DND-41 (cell line): ENCODE measurements at regions not wholly inside any gene's neighbourhood (a gene's known extent, or its start where the extent isn't known, plus 50 kb on each side); places are given as distances from the start of the nearest gene placed in this dataset.
"Not testable (repeated sequence)": the region's sequence is repeated elsewhere in the genome, so short reads cannot be mapped to it uniquely, and the experiment has no call there.

Experiments used
- ATAC-seq: fragments of 200-7000 bp; cut with Tn5 transposase; 3 replicates; pipeline ENCODE4 v1.9.1; 2021; ENCODE audit warnings: low read depth; ENCODE audit not compliant: insufficient read depth
- DNase-seq: peaks from one replicate; pipeline ENCODE4 v3.0.0-alpha.2; 2020
- H2AFZ ChIP-seq: 2 replicates; pipeline ENCODE4 v1.6.0; 2012; ENCODE audit warnings: low read depth, low read length
- H3K27ac ChIP-seq: 2 replicates; pipeline ENCODE4 v1.5.1; 2012; ENCODE audit warnings: low read length, inconsistent platforms
- H3K27me3 ChIP-seq: fragments of 200-600 bp; sonication (generic); 2 replicates; pipeline ENCODE4 v1.6.0; 2012; ENCODE audit warnings: low read length, mild to moderate bottlenecking, inconsistent platforms; ENCODE audit not compliant: insufficient read depth, poor library complexity
- H3K36me3 ChIP-seq: 2 replicates; pipeline ENCODE4 v1.5.1; 2012; ENCODE audit warnings: low read length, inconsistent platforms; ENCODE audit not compliant: insufficient read depth
- H3K4me1 ChIP-seq: 2 replicates; pipeline ENCODE4 v1.5.1; 2012; ENCODE audit warnings: mild to moderate bottlenecking, low read length; ENCODE audit not compliant: insufficient read depth
- H3K4me2 ChIP-seq: 2 replicates; pipeline ENCODE4 v1.6.0; 2012; ENCODE audit warnings: mild to moderate bottlenecking, moderate library complexity, low read length, inconsistent platforms; ENCODE audit not compliant: insufficient read depth
- H3K4me3 ChIP-seq, 2 experiments: fragments of 200-600 bp in 1 of 2; shearing (Covaris generic) in 1 of 2; 2 replicates each; pipeline ENCODE4 v1.5.1; 2012 to 2016; ENCODE audit warnings: inconsistent platforms in 2 of 2, low read length in 2 of 2, mild to moderate bottlenecking in 2 of 2, low read depth in 1 of 2, moderate library complexity in 1 of 2
- H3K79me2 ChIP-seq: 2 replicates; pipeline ENCODE4 v1.6.0; 2012; ENCODE audit warnings: low read length, inconsistent platforms; ENCODE audit not compliant: insufficient read depth
- H3K9ac ChIP-seq: 2 replicates; pipeline ENCODE4 v1.6.0; 2012; ENCODE audit warnings: low read depth, mild to moderate bottlenecking, inconsistent platforms, low read length, moderate library complexity
- H3K9me3 ChIP-seq: 2 replicates; pipeline ENCODE4 v1.5.1; 2012; ENCODE audit warnings: low read length, moderate library complexity, mild to moderate bottlenecking, inconsistent platforms; ENCODE audit not compliant: insufficient read depth, severe bottlenecking
- H4K20me1 ChIP-seq: 2 replicates; pipeline ENCODE4 v1.6.0; 2012; ENCODE audit warnings: low read length; ENCODE audit not compliant: insufficient read depth
- CTCF ChIP-seq: IDR thresholded peaks from 2 replicates; pipeline ENCODE4 v1.5.1; 2012; ENCODE audit warnings: borderline replicate concordance, low read length, moderate library complexity, mild to moderate bottlenecking; ENCODE audit not compliant: poor library complexity, severe bottlenecking; ENCODE audit errors: extremely low read depth
- EZH2 ChIP-seq: IDR thresholded peaks from 3 replicates; pipeline ENCODE4 v1.6.1; 2012; ENCODE audit warnings: borderline replicate concordance, low read depth, mild to moderate bottlenecking, moderate library complexity, low read length, inconsistent platforms; ENCODE audit not compliant: severe bottlenecking

DNA sequence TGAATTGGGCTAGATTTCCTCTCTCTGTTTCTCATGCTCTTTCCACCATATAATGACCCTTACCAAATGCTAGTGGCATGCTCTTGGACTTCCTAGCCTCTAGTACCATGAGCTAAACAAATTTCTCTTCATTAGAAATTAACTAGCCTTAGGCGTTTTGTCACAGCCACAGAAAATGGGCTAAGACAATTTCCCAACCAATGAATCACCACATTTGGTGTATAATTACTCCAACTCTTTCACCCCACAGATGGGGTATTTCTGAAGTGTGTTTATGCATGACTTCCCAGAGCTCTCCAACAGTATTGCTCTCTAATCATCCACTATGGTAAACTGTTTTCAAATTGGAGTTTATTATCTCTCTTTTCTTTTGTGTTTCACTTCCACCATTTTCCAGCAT lies 1041.1 kb upstream of the COX7C start:
- no peak overlapping the region for H3K27ac ChIP-seq
- no peaks in the 10 kb centered on the region for H3K9me3 ChIP-seq
- no peak overlapping the region for H3K9ac ChIP-seq
- ATAC-seq (no peak), DNase-seq (no peak)
- no peak overlapping the region for H2AFZ ChIP-seq
- TF ChIP-seq CTCF (no peak), EZH2 (no peak)
- no peaks in the 10 kb centered on the region for H4K20me1 ChIP-seq
- H3K27me3 ChIP-seq = no peaks in the 10 kb centered on the region
- no peaks in the 10 kb centered on the region for H3K79me2 ChIP-seq
- H3K4me1 ChIP-seq = no peaks in the 10 kb centered on the region
- no peaks in the 10 kb centered on the region for H3K36me3 ChIP-seq
- H3K4me2 ChIP-seq = no peak overlapping the region
- no peak overlapping the region for H3K4me3 ChIP-seq

GRCh38 chr5:85587806-85588205 lies 1029.9 kb upstream of the COX7C start:
- not testable (repeated sequence) for H4K20me1 ChIP-seq, H3K4me1 ChIP-seq, H3K27ac ChIP-seq, ATAC-seq, H3K4me2 ChIP-seq, H3K36me3 ChIP-seq, H3K9me3 ChIP-seq, H2AFZ ChIP-seq, DNase-seq, H3K79me2 ChIP-seq, H3K4me3 ChIP-seq, H3K9ac ChIP-seq, H3K27me3 ChIP-seq

GRCh38 chr5:85588268-85588667 lies 1029.5 kb upstream of the COX7C start:
- not testable (repeated sequence) for H3K27ac ChIP-seq, H3K4me3 ChIP-seq, H3K27me3 ChIP-seq, DNase-seq, H3K36me3 ChIP-seq, H3K9ac ChIP-seq, H3K79me2 ChIP-seq, ATAC-seq, H3K4me1 ChIP-seq, H3K9me3 ChIP-seq, H2AFZ ChIP-seq, H4K20me1 ChIP-seq, H3K4me2 ChIP-seq

- H3K27ac ChIP-seq = no peak overlapping the region
These were observed 1027.0 kb upstream of the COX7C start for GRCh38 chr5:85590764-85591163.

More at GRCh38 chr5:85590764-85591163, 1027.0 kb upstream of the COX7C start:
- Histone ChIP-seq H3K27me3 (no peaks in the 10 kb centered on the region), H3K9ac (no peak overlapping the region), H3K79me2 (no peaks in the 10 kb centered on the region), H4K20me1 (no peaks in the 10 kb centered on the region), H3K36me3 (no peaks in the 10 kb centered on the region), H2AFZ (no peak overlapping the region), H3K4me2 (no peak overlapping the region), H3K4me1 (no peaks in the 10 kb centered on the region), H3K4me3 (no peak overlapping the region), H3K9me3 (no peaks in the 10 kb centered on the region)
- no peak for TF ChIP-seq EZH2
- TF ChIP-seq CTCF = no peak
- ATAC-seq (no peak), DNase-seq (no peak)
